Epithelial cell of prostate (primary cell): ENCODE measurements at regions not wholly inside any gene's neighbourhood (a gene's known extent, or its start where the extent isn't known, plus 50 kb on each side); places are given as distances from the start of the nearest gene placed in this dataset.

Experiments
- DNase-seq: peaks from one replicate; pipeline ENCODE4 v3.0.0-alpha.2; 2011; ENCODE audit warnings: low read depth, low spot score
- H3K27ac ChIP-seq: fragments of 450-650 bp; 2 replicates; pipeline ENCODE4 v1.5.1; 2017; ENCODE audit warnings: mild to moderate bottlenecking

GRCh38 chr10:93175490-93175889, 101.8 kb downstream of the CYP26A1 start:
- DNase-seq, result no peak
- H3K27ac ChIP-seq, result no peak overlapping the region

- DNase-seq, result no peak
- no peak overlapping the region for H3K27ac ChIP-seq
Measured at GRCh38 chr10:93177511-93177910, 103.8 kb downstream of the CYP26A1 start.

- no peak overlapping the region for H3K27ac ChIP-seq
- no peak for DNase-seq
Measured at GRCh38 chr10:93178226-93178625, 104.5 kb downstream of the CYP26A1 start.

GRCh38 chr10:93180482-93180931, 106.8 kb downstream of the CYP26A1 start:
- H3K27ac ChIP-seq, result no peak overlapping the region
- DNase-seq, result no peak

- DNase-seq, result no peak
- H3K27ac ChIP-seq, result no peak overlapping the region
Measured at GRCh38 chr10:93181271-93182048, 107.8 kb downstream of the CYP26A1 start.

GRCh38 chr10:93182049-93182327, 108.3 kb downstream of the CYP26A1 start:
- no peak for DNase-seq
- H3K27ac ChIP-seq, result no peak overlapping the region

GRCh38 chr10:93182790-93183189, 109.1 kb downstream of the CYP26A1 start:
- H3K27ac ChIP-seq, result no peak overlapping the region
- no peak for DNase-seq

- H3K27ac ChIP-seq, result no peak overlapping the region
- no peak for DNase-seq
Measured at GRCh38 chr10:93186653-93187052, 113.0 kb downstream of the CYP26A1 start.

GRCh38 chr10:93189944-93190343, 116.3 kb downstream of the CYP26A1 start:
- DNase-seq, result no peak
- H3K27ac ChIP-seq, result no peak overlapping the region

- DNase-seq, result no peak
- no peak overlapping the region for H3K27ac ChIP-seq
Measured at GRCh38 chr10:93190372-93190771, 116.7 kb downstream of the CYP26A1 start.

GRCh38 chr10:93193906-93194305, 120.2 kb downstream of the CYP26A1 start:
- no peak overlapping the region for H3K27ac ChIP-seq
- no peak for DNase-seq

- no peak overlapping the region for H3K27ac ChIP-seq
- no peak for DNase-seq
Measured at GRCh38 chr10:93198401-93199131, 124.9 kb downstream of the CYP26A1 start.

GRCh38 chr10:93199191-93199751, 125.6 kb downstream of the CYP26A1 start:
- no peak overlapping the region for H3K27ac ChIP-seq
- DNase-seq, result no peak

- no peak overlapping the region for H3K27ac ChIP-seq
- DNase-seq, result no peak
Measured at GRCh38 chr10:93204494-93205485, 131.1 kb downstream of the CYP26A1 start.

GRCh38 chr10:93206652-93207051, 133.0 kb downstream of the CYP26A1 start:
- H3K27ac ChIP-seq, result no peak overlapping the region
- no peak for DNase-seq

GRCh38 chr10:93208717-93209464, 135.2 kb downstream of the CYP26A1 start:
- H3K27ac ChIP-seq, result no peak overlapping the region
- no peak for DNase-seq

GRCh38 chr10:93211991-93212390, 138.3 kb downstream of the CYP26A1 start:
- no peak for DNase-seq
- no peak overlapping the region for H3K27ac ChIP-seq

GRCh38 chr10:93215312-93215711, 141.6 kb downstream of the CYP26A1 start:
- no peak for DNase-seq
- no peak overlapping the region for H3K27ac ChIP-seq

- no peak for DNase-seq
- H3K27ac ChIP-seq, result no peak overlapping the region
Measured at GRCh38 chr10:93216341-93216985, 142.8 kb downstream of the CYP26A1 start.
